IPS-18c (cell line): ENCODE measurements at regions not wholly inside any gene's neighbourhood (a gene's known extent, or its start where the extent isn't known, plus 50 kb on each side); places are given as distances from the start of the nearest gene placed in this dataset.
"Not testable (repeated sequence)": the region's sequence is repeated elsewhere in the genome, so short reads cannot be mapped to it uniquely, and the experiment has no call there.

ENCODE experiments used
- H3K4me3 ChIP-seq: 2 replicates; pipeline ENCODE4 v1.7.0; 2013; ENCODE audit warnings: low read depth, mild to moderate bottlenecking, low read length, moderate library complexity; ENCODE audit not compliant: insufficient read depth
- H3K9me3 ChIP-seq: one replicate; pipeline ENCODE4 v1.6.1; 2013; ENCODE audit warnings: mild to moderate bottlenecking, low read length, moderate library complexity; ENCODE audit not compliant: control insufficient read depth, insufficient read depth

DNA sequence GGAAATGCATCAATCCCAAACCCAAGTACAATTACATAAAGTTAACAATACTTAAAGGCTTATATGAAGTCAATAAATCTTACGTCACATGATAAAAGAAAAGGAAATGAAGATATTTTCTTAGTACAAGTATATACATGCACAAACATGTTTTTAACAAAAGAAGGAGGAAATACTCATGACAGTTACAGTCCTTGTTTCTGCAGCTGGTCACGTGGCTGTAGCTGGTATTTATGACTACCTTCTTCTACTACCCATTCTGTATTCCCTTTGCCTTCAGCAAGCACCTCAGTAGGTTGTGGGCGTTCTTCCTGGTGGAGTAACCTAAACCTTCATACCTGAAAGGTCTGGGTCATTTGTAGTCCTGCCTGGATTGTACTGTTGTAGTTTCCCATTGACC, 514.9 kb downstream of the MFSD1 start:
- H3K4me3 ChIP-seq, H3K9me3 ChIP-seq: not testable (repeated sequence)

DNA sequence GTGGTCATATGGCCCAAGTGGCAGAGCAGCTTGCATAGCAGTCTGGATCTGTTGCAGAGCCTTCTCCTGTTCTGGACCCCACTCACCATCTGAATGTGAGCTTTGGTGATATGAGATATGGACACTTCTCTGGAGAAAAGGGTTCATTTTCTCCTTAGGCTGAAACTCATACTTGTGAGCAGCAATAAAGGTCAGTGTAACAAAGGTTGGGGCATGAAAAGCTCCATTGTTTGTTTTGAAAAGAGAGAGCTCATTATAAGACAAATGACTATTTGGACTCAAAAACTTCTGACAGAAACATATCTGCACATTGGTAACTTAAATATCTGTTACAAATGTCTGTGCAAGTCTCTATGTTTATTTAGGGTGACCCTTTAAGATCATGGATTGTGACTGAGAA, 517.3 kb downstream of the MFSD1 start:
- H3K9me3 ChIP-seq: peaks cover 2% of the 10 kb centered on the region
- no peak overlapping the region for H3K4me3 ChIP-seq

DNA sequence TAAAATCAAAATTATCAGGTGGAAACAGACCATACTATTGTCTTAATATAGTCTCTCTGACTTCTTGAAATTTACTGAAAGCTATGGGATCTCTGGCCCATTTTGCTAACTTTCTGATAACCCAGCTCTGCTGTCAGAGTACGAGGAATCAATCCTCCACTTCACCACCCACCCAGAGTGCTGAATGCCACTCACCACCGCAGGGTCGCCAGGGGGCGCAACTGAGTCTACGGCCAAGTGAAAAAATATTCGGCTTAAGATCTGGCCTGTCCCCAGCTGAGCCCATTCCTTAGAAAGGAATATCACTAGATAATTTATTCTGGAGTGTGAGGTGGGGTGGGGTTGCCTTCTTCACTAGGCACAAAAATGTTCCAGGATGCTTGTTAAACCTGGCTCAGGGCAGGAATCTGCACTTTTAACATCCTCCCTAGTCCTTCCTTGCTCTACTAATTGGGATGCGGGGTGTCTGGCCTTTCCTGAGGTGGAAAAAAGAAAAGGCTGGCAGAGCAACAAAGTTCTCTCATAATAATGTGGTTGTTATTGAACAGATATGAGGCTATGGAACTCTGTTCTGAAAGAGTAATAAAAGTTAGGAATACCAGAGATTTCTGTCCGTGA, 520.6 kb downstream of the MFSD1 start:
- no peaks in the 10 kb centered on the region for H3K9me3 ChIP-seq
- no peak overlapping the region for H3K4me3 ChIP-seq

DNA sequence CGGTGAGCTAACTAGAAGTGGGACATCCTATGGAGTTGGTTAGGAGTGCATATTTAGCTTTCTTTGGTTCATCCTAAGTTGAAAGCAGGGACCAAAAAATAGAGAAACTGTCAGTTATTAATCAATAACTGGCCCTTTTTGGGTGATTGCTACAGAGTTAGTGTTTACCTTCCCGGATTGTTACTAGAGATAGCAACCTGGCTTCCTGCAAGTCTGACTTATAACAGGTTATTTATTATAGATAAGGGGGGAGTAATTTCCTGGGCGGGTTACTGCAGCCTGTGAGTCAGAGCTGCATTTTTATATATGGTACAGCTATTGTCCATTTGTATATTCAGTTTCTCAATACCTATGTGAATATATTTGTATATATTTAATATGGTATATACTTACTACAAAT, 522.0 kb downstream of the MFSD1 start:
- no peaks in the 10 kb centered on the region for H3K9me3 ChIP-seq
- no peak overlapping the region for H3K4me3 ChIP-seq

DNA sequence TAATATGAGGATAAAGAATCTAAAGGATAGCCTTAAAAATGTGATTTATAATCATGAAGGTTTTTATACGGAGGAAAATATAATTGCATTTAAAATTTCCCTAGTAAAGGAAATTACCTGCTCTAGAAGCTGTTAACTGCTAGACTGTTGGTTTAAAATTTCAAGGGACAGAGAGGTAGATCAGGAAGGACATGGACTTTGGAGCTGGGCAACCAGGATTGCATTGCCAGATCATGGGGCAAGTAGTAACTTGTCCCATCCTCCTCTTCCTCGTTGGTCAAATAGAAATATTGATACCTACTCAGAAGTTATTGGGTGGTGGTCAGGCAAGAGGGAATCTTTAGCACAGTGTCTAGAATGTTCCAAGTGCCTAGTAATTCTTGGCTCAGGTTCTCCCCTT, 525.1 kb downstream of the MFSD1 start:
- no peaks in the 10 kb centered on the region for H3K9me3 ChIP-seq
- no peak overlapping the region for H3K4me3 ChIP-seq

DNA sequence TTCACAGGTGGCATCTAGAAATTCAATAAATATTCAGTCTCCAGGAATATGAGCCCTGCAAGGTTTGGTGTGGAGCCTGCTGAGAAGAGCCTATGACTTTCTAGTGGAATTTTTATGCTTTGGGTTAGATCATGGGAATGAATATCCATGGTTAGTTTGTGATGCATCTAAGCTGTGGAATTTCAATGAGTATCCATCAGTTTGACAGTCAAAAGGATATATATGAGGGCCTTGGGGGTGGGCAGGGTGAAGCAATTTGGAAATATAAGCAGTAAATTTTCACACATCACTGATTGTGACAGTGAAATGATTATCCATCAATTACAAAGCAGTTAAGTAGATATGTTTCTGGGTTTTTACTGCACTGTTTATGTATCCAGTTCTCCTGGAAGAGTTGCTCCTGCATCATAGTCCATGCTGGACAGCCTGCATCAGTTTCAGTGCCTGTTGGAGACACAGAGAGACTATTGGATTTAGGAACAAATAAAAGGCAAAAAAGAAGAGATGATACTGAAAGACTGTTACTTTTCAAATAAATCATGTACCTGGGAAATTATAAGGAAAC, 530.8 kb downstream of the MFSD1 start:
- Histone ChIP-seq H3K9me3 (no peaks in the 10 kb centered on the region), H3K4me3 (no peak overlapping the region)

DNA sequence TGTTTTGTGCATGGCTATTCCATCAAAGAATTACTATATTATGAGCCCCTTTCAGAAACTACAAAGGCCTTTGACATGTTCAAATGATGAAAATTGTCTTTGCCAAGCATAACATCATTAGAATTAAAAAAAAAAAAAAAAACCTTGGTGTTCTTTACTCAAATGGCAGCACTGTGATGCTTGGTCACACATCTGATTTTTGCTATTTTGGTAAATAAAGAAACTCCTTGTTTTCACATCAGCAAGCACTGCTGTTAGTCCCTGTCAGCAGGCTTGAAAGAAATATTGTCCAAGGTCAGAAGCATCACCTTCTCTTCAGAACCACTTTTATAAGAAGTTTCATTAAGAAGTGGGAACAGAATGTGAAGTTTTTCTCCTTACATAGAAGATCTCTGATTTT, 537.3 kb downstream of the MFSD1 start:
- Histone ChIP-seq H3K4me3 (no peak overlapping the region), H3K9me3 (no peaks in the 10 kb centered on the region)

DNA sequence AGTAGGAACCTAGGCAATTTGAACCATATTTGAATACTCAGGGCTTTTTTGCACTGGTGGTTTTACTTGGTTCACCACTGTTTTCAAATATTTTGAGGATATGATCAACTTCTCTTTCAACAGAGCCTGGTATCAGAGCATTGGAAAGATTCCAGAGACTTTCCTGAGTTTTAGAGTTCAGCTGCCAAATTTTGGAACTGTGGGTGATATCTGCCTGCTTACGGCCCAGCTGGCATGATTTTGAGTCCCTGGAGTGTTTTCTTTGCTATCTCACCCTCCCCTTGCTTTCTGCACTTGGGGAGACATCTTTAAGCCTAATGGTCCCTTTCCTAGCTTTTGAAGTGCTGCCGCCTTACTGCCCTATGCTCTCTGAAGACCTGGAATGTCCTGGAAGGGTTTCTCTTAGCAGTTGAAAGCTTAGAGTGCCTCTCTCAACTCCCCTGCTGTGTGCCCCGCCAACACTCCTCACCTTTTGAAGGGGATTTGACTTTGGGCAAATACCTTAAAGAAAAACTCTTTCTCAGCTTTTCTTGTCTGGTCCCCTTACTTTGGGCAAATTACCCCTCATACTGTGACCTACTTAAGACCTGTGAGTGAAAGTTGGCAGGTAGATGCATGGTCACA, 539.1 kb downstream of the MFSD1 start:
- H3K4me3 ChIP-seq: no peak overlapping the region

DNA sequence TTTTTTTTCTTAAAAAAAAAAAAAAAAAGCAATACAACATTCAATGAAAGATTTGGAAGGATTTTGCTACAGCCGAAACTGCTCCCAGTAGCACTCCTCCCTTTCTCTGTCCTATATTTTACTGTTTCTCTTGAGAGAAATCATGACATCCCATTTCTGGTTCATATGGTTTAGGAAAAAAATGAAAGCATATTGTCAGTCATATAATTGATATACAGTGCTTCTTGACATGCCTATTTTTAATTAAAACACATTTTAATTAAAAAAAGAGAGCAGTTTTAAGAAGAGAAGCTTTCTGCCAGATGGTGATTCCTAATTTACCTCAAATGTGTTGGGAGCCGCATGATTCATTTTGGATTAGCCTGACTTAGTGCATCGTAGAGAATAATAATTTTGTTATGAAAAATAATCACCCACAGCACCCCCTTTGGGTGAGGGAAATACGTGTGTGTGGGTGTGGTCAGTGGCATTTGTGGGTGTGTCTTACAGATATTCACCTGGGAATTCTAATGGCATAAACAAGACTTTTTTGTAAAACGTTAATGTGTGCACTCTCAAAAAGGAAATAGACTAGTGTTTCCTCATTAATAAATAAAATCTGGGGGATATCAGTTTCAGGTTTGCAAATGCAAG, 544.5 kb downstream of the MFSD1 start:
- Histone ChIP-seq H3K9me3 (no peaks in the 10 kb centered on the region), H3K4me3 (no peak overlapping the region)

More for the DNA sequence above, 539.1 kb downstream of the MFSD1 start:
- no peaks in the 10 kb centered on the region for H3K9me3 ChIP-seq

DNA sequence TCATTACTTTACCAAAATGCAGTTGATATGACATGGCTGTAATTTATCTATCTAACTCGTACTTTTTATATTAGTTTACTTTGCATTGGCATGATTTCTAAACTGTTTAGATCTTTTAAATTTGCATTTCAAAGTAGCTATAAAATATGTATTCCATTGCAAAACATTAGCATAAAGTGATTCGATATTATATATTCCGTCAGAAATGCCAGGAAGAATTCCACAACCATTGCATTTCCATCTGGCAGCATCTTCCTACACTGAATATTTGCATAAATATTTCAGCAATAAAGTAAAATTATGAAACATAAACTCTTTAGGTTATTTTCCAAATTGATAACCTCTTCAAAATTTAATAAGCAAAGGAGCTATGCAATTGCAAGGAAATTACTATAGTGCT, 546.6 kb downstream of the MFSD1 start:
- H3K4me3 ChIP-seq: no peak overlapping the region
- no peaks in the 10 kb centered on the region for H3K9me3 ChIP-seq

DNA sequence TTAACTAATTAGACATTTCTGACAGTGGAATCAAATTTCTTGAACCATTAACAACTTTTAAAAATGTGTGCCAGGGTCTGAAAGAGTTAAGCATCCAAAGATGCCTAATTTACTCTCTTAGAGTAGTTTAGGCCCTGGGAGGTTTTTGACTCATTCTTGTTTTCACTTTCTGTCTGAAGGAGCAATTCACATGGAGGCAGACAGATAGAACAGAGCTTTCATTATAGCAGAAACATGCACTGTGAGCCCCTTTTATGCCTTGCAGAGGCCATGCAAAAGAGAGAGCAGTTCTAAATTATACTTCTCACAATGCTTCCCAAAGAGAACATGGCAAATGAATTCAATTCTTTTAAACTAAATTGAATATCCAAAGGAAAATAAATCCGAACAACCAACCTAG, 554.8 kb downstream of the MFSD1 start:
- no peak overlapping the region for H3K4me3 ChIP-seq
- H3K9me3 ChIP-seq: no peaks in the 10 kb centered on the region

DNA sequence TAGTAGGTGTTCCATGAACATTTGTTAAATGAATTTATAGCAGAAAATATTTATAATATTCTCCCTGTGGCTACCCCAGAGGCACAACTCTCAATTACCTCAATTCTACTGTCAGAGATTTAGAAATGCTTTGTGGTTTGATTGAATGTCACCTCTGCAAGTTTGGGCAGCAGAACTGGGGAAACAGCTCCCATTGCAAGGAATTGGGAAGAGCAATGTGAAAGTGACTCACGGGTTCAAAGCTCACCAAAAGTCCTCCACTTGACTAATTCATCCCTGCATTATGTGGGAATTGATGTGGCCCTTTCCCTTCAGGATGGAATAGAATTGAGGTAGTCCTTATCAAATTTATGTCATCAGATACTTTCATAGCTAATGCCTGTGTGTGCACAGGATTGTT, 562.7 kb downstream of the MFSD1 start:
- H3K9me3 ChIP-seq: no peaks in the 10 kb centered on the region
- no peak overlapping the region for H3K4me3 ChIP-seq

DNA sequence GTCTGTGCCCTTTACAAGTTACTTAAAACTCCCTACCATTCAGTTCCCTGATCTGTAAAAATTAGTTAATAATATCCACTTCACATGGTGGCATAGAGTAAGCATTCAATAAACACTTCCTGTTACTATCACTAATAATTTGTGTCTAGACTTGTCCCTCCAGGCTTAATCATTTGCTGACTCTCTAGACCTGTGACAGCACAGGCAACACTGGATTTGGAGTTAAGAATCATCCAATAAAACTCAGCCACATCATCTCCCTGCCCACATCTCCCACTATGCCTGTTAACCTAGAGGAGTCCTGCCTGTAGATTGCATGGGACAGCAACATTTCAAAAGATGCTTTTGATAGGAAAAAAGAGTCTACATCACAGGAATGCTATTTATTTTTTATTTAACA, 564.6 kb downstream of the MFSD1 start:
- no peak overlapping the region for H3K4me3 ChIP-seq
- no peaks in the 10 kb centered on the region for H3K9me3 ChIP-seq

DNA sequence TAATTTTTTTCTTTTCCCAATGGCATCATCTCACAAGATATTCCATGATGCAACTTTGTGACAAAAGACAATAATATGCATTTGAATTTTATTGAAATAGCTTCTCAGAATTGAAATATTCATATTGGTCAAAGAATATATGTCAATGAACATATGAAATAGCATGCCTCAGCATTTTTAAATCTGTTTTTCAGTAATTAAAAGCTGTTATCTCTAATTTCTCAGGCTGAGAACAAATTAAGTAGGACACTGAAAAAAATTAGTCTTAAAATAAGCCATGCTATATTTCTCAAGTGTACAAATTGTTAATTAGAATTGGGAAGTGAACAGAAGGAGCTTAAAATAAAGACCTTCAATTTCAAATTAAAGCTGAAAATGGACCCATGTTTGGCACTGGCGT, 570.1 kb downstream of the MFSD1 start:
- Histone ChIP-seq H3K4me3 (no peak overlapping the region), H3K9me3 (no peaks in the 10 kb centered on the region)

DNA sequence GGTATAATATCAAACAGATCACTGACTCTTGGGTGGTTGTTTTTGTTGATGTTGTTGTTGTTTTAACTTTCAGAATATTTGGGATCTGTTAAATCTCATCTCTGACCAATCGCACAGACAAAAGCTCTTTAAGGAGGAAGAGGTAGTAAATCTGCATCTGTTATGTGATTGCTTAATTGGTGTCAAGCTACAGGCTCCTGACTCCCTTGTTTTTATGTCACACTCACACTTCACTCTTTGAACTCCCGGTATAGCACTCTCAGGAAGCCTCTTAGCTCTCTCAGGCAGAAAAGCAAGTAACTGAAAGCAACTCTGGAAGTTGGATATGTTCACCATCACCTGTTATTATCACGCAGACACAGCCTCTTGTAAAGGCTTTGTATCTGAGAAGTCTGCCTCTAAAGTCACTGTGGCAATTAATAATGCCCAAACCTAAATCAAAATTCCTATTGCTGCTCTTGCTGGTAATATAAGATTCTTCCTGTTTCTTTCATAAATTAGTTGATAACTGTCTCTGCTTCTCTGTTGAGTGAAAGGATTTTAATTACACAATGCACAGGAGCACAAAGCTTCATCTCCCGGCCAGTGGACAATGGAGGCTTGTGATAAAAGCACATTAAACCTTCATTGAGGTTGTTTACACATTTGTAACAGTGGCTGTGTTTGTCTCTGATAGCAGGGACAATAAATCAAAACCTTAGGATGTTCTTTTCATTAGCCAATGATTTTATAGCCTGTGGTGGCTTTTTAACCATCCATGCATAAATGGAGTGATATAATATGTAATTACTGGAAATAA, 576.7 kb downstream of the MFSD1 start:
- no peaks in the 10 kb centered on the region for H3K9me3 ChIP-seq
- no peak overlapping the region for H3K4me3 ChIP-seq

DNA sequence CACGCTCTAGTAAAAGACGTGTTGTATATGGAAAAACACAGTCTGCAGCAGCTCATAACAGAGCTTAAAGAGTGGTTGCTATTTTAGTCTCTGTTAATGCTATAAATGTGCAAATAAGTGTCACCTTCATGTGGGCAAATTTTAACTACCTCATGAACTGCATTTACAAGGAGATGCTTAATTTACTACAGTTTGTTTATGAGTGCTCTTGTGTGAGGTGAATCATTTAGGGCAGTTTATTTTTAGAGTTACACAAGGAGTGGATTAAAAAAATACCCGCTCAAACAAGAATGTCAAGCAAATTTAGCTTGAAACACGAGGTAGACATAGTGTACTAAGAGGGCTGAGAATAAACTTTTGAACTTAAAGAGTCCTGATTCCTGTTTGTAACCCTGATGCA, 579.0 kb downstream of the MFSD1 start:
- H3K9me3 ChIP-seq: no peaks in the 10 kb centered on the region
- no peak overlapping the region for H3K4me3 ChIP-seq

DNA sequence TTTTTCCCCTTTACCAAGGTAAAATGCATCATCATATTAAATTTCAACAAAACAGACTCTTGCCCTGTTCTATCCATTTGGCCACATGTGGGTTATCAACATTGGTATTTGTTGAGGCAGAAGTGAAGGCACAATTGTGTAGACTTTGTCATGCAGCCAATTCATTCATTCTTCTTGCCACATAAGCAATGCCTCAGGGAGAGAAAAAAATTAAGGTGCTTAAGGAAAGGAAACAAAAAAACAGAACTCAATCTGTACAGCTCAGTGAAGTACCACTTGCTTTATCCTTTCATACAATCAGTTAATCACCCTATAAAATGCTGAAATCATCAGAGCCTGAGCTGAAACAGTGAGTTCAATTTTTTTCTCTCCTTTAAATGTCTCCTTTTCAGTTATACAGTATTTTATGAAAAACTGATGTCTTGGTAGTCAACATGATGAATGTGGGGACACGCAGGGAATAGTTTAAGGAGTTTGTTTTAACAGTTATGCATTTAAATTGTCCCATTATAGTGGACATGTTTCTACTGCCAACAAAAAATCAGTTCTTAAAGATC, 588.9 kb downstream of the MFSD1 start:
- Histone ChIP-seq H3K4me3 (no peak overlapping the region), H3K9me3 (no peaks in the 10 kb centered on the region)
